Prostate gland (tissue), 2 donors: ENCODE measurements at regions not wholly inside any gene's neighbourhood (a gene's known extent, or its start where the extent isn't known, plus 50 kb on each side); places are given as distances from the start of the nearest gene placed in this dataset.

Experiments used
- DNase-seq: peaks from one replicate; pipeline ENCODE4 v3.0.0-alpha.2; 2019; ENCODE audit warnings: low spot score
- H3K27ac ChIP-seq, 2 donors: fragments of 200-600 bp; sonication (generic); 2 replicates each; pipeline ENCODE4 v1.5.1; 2017 to 2019
- H3K27me3 ChIP-seq: fragments of 200-600 bp; sonication (generic); replicated peaks from 2 replicates; pipeline ENCODE4 v1.5.1; 2019; ENCODE audit not compliant: insufficient read depth
- H3K36me3 ChIP-seq, 2 donors: fragments of 200-600 bp; sonication (generic); 1 replicate in 1 of 2; 2 replicates in 1 of 2; pipeline versions ENCODE4 v1.5.1 to v1.8.1; 2017 to 2019
- H3K4me1 ChIP-seq: fragments of 200-600 bp; sonication (generic); replicated peaks from 2 replicates; pipeline ENCODE4 v1.5.1; 2019
- H3K4me3 ChIP-seq, 2 donors: fragments of 200-600 bp; sonication (generic); 2 replicates each; pipeline ENCODE4 v1.5.1; 2017 to 2019
- H3K9me3 ChIP-seq: fragments of 200-600 bp; sonication (generic); 2 replicates; pipeline ENCODE4 v1.5.1; 2017
- CTCF ChIP-seq, 4 experiments: fragments of 200-600 bp in 2 of 4; fragments of 450-650 bp in 2 of 4; sonication (generic) in 2 of 4; IDR thresholded peaks; 1 replicate in 3 of 4; 2 replicates in 1 of 4; pipeline ENCODE4 v1.5.1; 2016 to 2019; ENCODE audit warnings: antibody characterized with exemption in 4 of 4, mild to moderate bottlenecking in 2 of 4, moderate library complexity in 2 of 4
- POLR2A ChIP-seq: fragments of 450-650 bp; IDR thresholded peaks from one replicate; pipeline ENCODE4 v1.6.1; 2016; ENCODE audit warnings: antibody characterized with exemption, mild to moderate bottlenecking
- POLR2AphosphoS5 ChIP-seq: sonication (generic); formaldehyde crosslinking; IDR thresholded peaks from one replicate; pipeline ENCODE4 v1.6.1; 2017; ENCODE audit warnings: antibody characterized with exemption
- WGBS: methylation state at CpG from one replicate; pipeline ENCODE4 v1.1.5; 2018; 5-methylcytosine and 5-hydroxymethylcytosine counted together
- intact Hi-C: fragments of 100-400 bp; cut with DNase I; formaldehyde crosslinking; loops from one replicate; pipeline ENCODE4 v1.14.2; 2022

GRCh38 chr12:24724814-24725213 lies 224.1 kb downstream of the BCAT1 start:
- intact Hi-C loops = no loop called here
- Histone ChIP-seq H3K4me1 (no peaks in the 10 kb centered on the region), H3K36me3 (no peaks in the 10 kb centered on the region), H3K27me3 (no peaks in the 10 kb centered on the region), H3K27ac (no peak overlapping the region), H3K9me3 (no peaks in the 10 kb centered on the region), H3K4me3 (no peak overlapping the region)
- no peak for DNase-seq
- TF ChIP-seq CTCF (IDR thresholded peaks at IDR 0.05) (no peak), POLR2A (no peak), POLR2AphosphoS5 (no peak)
- WGBS = 90% methylated on average over 5 of the region's 5 CpGs

GRCh38 chr12:24723759-24724158 lies 225.1 kb downstream of the BCAT1 start:
- TF ChIP-seq POLR2AphosphoS5 (no peak), POLR2A (no peak), CTCF (IDR thresholded peaks at IDR 0.05) (no peak)
- intact Hi-C loops = no loop called here

GRCh38 chr12:24721191-24721590 lies 227.7 kb downstream of the BCAT1 start:
- TF ChIP-seq POLR2A = no peak
- no peak for TF ChIP-seq POLR2AphosphoS5
- TF ChIP-seq CTCF (IDR thresholded peaks at IDR 0.05) = no peak

More at GRCh38 chr12:24723759-24724158, 225.1 kb downstream of the BCAT1 start:
- Histone ChIP-seq H3K27ac (no peak overlapping the region), H3K4me3 (no peak overlapping the region), H3K36me3 (no peaks in the 10 kb centered on the region), H3K9me3 (no peaks in the 10 kb centered on the region), H3K4me1 (no peaks in the 10 kb centered on the region), H3K27me3 (no peaks in the 10 kb centered on the region)
- DNase-seq = no peak

GRCh38 chr12:24719293-24719721 lies 229.6 kb downstream of the BCAT1 start:
- Histone ChIP-seq H3K4me3 (no peak overlapping the region), H3K4me1 (no peaks in the 10 kb centered on the region), H3K27me3 (no peaks in the 10 kb centered on the region), H3K27ac (no peak overlapping the region), H3K36me3 (no peaks in the 10 kb centered on the region), H3K9me3 (no peaks in the 10 kb centered on the region)
- 89% methylated on average over 1 of the region's 1 CpG for WGBS
- TF ChIP-seq POLR2A (no peak), CTCF (IDR thresholded peaks at IDR 0.05) (no peak), POLR2AphosphoS5 (no peak)
- DNase-seq = no peak
- intact Hi-C loops = no loop called here

More at GRCh38 chr12:24721191-24721590, 227.7 kb downstream of the BCAT1 start:
- Histone ChIP-seq H3K36me3 (no peaks in the 10 kb centered on the region), H3K4me3 (no peak overlapping the region), H3K27ac (no peak overlapping the region), H3K4me1 (no peaks in the 10 kb centered on the region), H3K9me3 (no peaks in the 10 kb centered on the region), H3K27me3 (no peaks in the 10 kb centered on the region)
- no peak for DNase-seq
- intact Hi-C loops = no loop called here

- TF ChIP-seq POLR2AphosphoS5 (no peak), CTCF (IDR thresholded peaks at IDR 0.05) (no peak), POLR2A (no peak)
- Histone ChIP-seq H3K4me1 (no peaks in the 10 kb centered on the region), H3K27ac (no peak overlapping the region), H3K27me3 (no peaks in the 10 kb centered on the region), H3K9me3 (no peaks in the 10 kb centered on the region), H3K4me3 (no peak overlapping the region), H3K36me3 (no peaks in the 10 kb centered on the region)
- intact Hi-C loops = no loop called here
- 0% methylated on average over 1 of the region's 1 CpG for WGBS
- no peak for DNase-seq
Observed at GRCh38 chr12:24718617-24719016, 230.3 kb downstream of the BCAT1 start.
